B cell (primary cell): ENCODE measurements at regions not wholly inside any gene's neighbourhood (a gene's known extent, or its start where the extent isn't known, plus 50 kb on each side); places are given as distances from the start of the nearest gene placed in this dataset.
"Not testable (repeated sequence)": the region's sequence is repeated elsewhere in the genome, so short reads cannot be mapped to it uniquely, and the experiment has no call there.

Source experiments
- ATAC-seq: fragments of 200-7000 bp; cut with Tn5 transposase; one replicate; pipeline ENCODE4 v1.10.0; 2021; ENCODE audit warnings: low read depth, mild to moderate bottlenecking, moderate number of reproducible peaks, moderate library complexity
- CTCF ChIA-PET: fragments of 350-600 bp; sonication (Branson Sonifier 250); formaldehyde crosslinking; loops from one replicate; lab custom pipeline; 2021; ENCODE audit warnings: antibody characterized with exemption, inconsistent platforms; lab: Charles Lee
- POLR2A ChIA-PET: fragments of 350-600 bp; sonication (Branson Sonifier 250); formaldehyde crosslinking; loops from one replicate; lab custom pipeline; 2021; ENCODE audit warnings: antibody characterized with exemption; lab: Charles Lee
- DNase-seq: peaks from one replicate; pipeline ENCODE4 v3.0.0; 2013
- H2AFZ ChIP-seq: 2 replicates; pipeline ENCODE4 v1.6.1; 2012; ENCODE audit warnings: mild to moderate bottlenecking, low read depth, low read length; ENCODE audit not compliant: insufficient read depth, poor library complexity, severe bottlenecking
- H3K27ac ChIP-seq, 2 donors: 1 replicate in 1 of 2; 2 replicates in 1 of 2; pipeline ENCODE4 v1.5.1; 2012 to 2013; ENCODE audit warnings: low read length in 2 of 2, mild to moderate bottlenecking in 2 of 2, moderate library complexity in 1 of 2
- H3K27me3 ChIP-seq, 4 experiments: fragments of 200-600 bp in 1 of 4; sonication (generic) in 1 of 4; replicated peaks in 1 of 4; 1 replicate in 2 of 4; 2 replicates in 2 of 4; pipeline versions ENCODE4 v1.6.1 to v1.7.0; 2013 to 2016; ENCODE audit warnings: low read length in 3 of 4, mild to moderate bottlenecking in 2 of 4, mixed read lengths in 1 of 4, moderate library complexity in 1 of 4; ENCODE audit not compliant: insufficient read depth in 4 of 4, control insufficient read depth in 3 of 4; ENCODE audit errors: control extremely low read depth in 1 of 4
- H3K36me3 ChIP-seq, 2 experiments: replicated peaks in 1 of 2; 1 replicate in 1 of 2; 2 replicates in 1 of 2; pipeline versions ENCODE4 v1.6.1 to v1.7.1; 2013; ENCODE audit warnings: low read length in 1 of 2; ENCODE audit not compliant: insufficient read depth in 2 of 2, control insufficient read depth in 1 of 2; ENCODE audit errors: control extremely low read depth in 1 of 2, extremely low read depth in 1 of 2
- H3K4me1 ChIP-seq, 2 donors: fragments of 200-600 bp in 1 of 2; sonication (generic) in 1 of 2; 1 replicate in 1 of 2; 2 replicates in 1 of 2; pipeline versions ENCODE4 v1.5.1 to v1.6.1; 2013 to 2017; ENCODE audit warnings: low read length in 2 of 2; ENCODE audit not compliant: control insufficient read depth in 2 of 2, insufficient read depth in 2 of 2
- H3K4me2 ChIP-seq: replicated peaks from 2 replicates; pipeline ENCODE3; 2012; ENCODE audit warnings: mild to moderate bottlenecking, low read depth, low read length; ENCODE audit not compliant: poor library complexity, severe bottlenecking
- H3K4me3 ChIP-seq, 5 experiments: fragments of 200-600 bp in 1 of 5; sonication (generic) in 1 of 5; 1 replicate in 3 of 5; 2 replicates in 2 of 5; pipeline versions ENCODE4 v1.5.1 to v1.7.0; 2011 to 2016; ENCODE audit warnings: low read length in 4 of 5, mild to moderate bottlenecking in 4 of 5, low read depth in 2 of 5, control low read depth in 1 of 5, moderate library complexity in 1 of 5; ENCODE audit not compliant: insufficient read depth in 1 of 5; ENCODE audit errors: control extremely low read depth in 1 of 5, extremely low read depth in 1 of 5
- H3K79me2 ChIP-seq: fragments of 200-600 bp; sonication (generic); one replicate; pipeline ENCODE4 v1.6.0; 2016; ENCODE audit warnings: low read length; ENCODE audit not compliant: control insufficient read depth, insufficient read depth
- H3K9ac ChIP-seq: fragments of 200-600 bp; sonication (generic); 2 replicates; pipeline ENCODE4 v1.6.1; 2017; ENCODE audit warnings: mild to moderate bottlenecking, low read length, moderate library complexity
- H3K9me3 ChIP-seq, 3 donors: one replicate each; pipeline versions ENCODE4 v1.6.1 to v1.7.1; 2013; ENCODE audit warnings: low read length in 2 of 3; ENCODE audit not compliant: control insufficient read depth in 2 of 3, insufficient read depth in 1 of 3; ENCODE audit errors: control extremely low read depth in 1 of 3
- H4K20me1 ChIP-seq: 2 replicates; pipeline ENCODE4 v1.6.0; 2012; ENCODE audit warnings: mild to moderate bottlenecking, low read length; ENCODE audit not compliant: insufficient read depth, control insufficient read depth, poor library complexity, severe bottlenecking
- H3K27ac Mint-ChIP-seq: one replicate; pipeline ENCODE4 v1.8.0; 2021; ENCODE audit warnings: mixed read lengths
- H3K27me3 Mint-ChIP-seq: one replicate; pipeline ENCODE4 v1.8.0; 2021; ENCODE audit warnings: mixed read lengths
- H3K4me1 Mint-ChIP-seq: one replicate; pipeline ENCODE4 v1.8.0; 2021; ENCODE audit warnings: mixed read lengths
- H3K4me3 Mint-ChIP-seq: one replicate; pipeline ENCODE4 v1.8.0; 2021; ENCODE audit warnings: mixed read lengths
- H3K9me3 Mint-ChIP-seq: one replicate; pipeline ENCODE4 v1.8.0; 2022; ENCODE audit warnings: mixed read lengths; ENCODE audit not compliant: insufficient read depth
- CTCF ChIP-seq: fragments of 200-600 bp; IDR thresholded peaks from one replicate; pipeline ENCODE4 v1.8.0; 2022; ENCODE audit warnings: antibody characterized with exemption, mild to moderate bottlenecking
- EZH2 ChIP-seq: IDR thresholded peaks from 2 replicates; pipeline ENCODE4 v1.6.1; 2012; ENCODE audit warnings: borderline replicate concordance, low read depth, mild to moderate bottlenecking, moderate library complexity, low read length; ENCODE audit not compliant: insufficient read depth, poor library complexity, severe bottlenecking
- WGBS: methylation state at CpG from one replicate; pipeline ENCODE4 v1.1.5; 2013; ENCODE audit warnings: missing lambda C conversion rate; ENCODE audit not compliant: insufficient coverage; 5-methylcytosine and 5-hydroxymethylcytosine counted together
- intact Hi-C: fragments of 100-400 bp; cut with micrococcal nuclease; formaldehyde crosslinking; loops from one replicate; pipeline ENCODE4 v1.10.0; 2022

GRCh38 chr18:14949800-14950664 lies 202.1 kb downstream of the ANKRD30B start:
- Histone ChIP-seq H3K27me3 (no peaks in the 10 kb centered on the region), H3K36me3 (no peaks in the 10 kb centered on the region), H3K4me3 (no peak overlapping the region), H3K9ac (no peak overlapping the region), H3K79me2 (no peaks in the 10 kb centered on the region), H4K20me1 (no peaks in the 10 kb centered on the region), H3K4me2 (no peak overlapping the region), H2AFZ (no peak overlapping the region), H3K9me3 (peaks cover 0 to 6% (median 0%) of the 10 kb centered on the region in 3 donors), H3K4me1 (no peaks in the 10 kb centered on the region), H3K27ac (no peak overlapping the region)
- ATAC-seq, result no peak
- no peak for DNase-seq
- intact Hi-C loops, result no loop called here
- Mint-ChIP-seq H3K27me3 (no peaks in the 10 kb centered on the region), H3K4me3 (no peak overlapping the region), H3K4me1 (no peaks in the 10 kb centered on the region), H3K27ac (no peak overlapping the region), H3K9me3 (no peaks in the 10 kb centered on the region)
- WGBS, result 79% methylated on average over 6 of the region's 9 CpGs
- CTCF ChIA-PET, result no interaction called here
- POLR2A ChIA-PET, result no interaction called here
- TF ChIP-seq EZH2 (no peak), CTCF (no peak)

GRCh38 chr18:14952444-14953077 lies 204.6 kb downstream of the ANKRD30B start:
- H3K36me3 ChIP-seq, POLR2A ChIA-PET, H3K79me2 ChIP-seq, H3K27ac Mint-ChIP-seq, H3K27me3 Mint-ChIP-seq, H3K4me2 ChIP-seq, H3K27me3 ChIP-seq, DNase-seq, ATAC-seq, H3K27ac ChIP-seq, H3K4me3 Mint-ChIP-seq, H3K9ac ChIP-seq, CTCF ChIA-PET, intact Hi-C loops, H2AFZ ChIP-seq, H4K20me1 ChIP-seq, H3K4me1 Mint-ChIP-seq, H3K4me3 ChIP-seq, H3K4me1 ChIP-seq, H3K9me3 ChIP-seq, H3K9me3 Mint-ChIP-seq: not testable (repeated sequence)
- WGBS, result no CpG with 5 or more reads among the region's 2 CpGs
